Erythroblast (primary cell): ENCODE measurements at regions not wholly inside any gene's neighbourhood (a gene's known extent, or its start where the extent isn't known, plus 50 kb on each side); places are given as distances from the start of the nearest gene placed in this dataset.

Experiments
- GATA1 ChIP-seq: IDR thresholded peaks from 2 replicates; pipeline ENCODE4 v1.6.1; 2011; ENCODE audit warnings: low read depth, mild to moderate bottlenecking, control low read depth, low read length, moderate library complexity
- POLR2A ChIP-seq: IDR thresholded peaks from 2 replicates; pipeline ENCODE4 v1.6.1; 2011; ENCODE audit warnings: mild to moderate bottlenecking, low read length

DNA sequence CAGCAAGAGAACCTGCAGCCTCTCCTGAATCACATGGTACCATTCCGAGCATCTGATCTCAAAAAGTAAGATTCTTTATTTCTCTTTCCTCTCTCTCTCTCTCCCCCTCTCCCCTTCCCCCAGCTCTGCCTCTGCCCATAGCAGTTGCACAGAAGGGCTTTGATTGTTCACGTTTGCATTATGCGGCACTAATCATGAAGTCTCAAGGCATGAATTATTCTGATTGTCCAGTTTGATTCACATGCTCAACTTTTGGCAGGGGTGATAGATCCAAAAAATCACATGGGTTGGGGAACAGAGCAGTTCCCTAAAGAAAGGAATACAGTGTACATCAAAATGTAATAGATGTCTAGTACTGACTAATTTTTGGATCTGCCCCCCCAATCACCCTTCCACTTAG, 380.0 kb upstream of the SOX9 start:
- TF ChIP-seq POLR2A: no peak
- TF ChIP-seq GATA1: no peak
